GM12874 (cell line): ENCODE measurements at regions not wholly inside any gene's neighbourhood (a gene's known extent, or its start where the extent isn't known, plus 50 kb on each side); places are given as distances from the start of the nearest gene placed in this dataset.

Source experiments
- TF ChIP-seq, protein P1 (sequence below): IDR thresholded peaks from 2 replicates; pipeline ENCODE4 v1.5.1; 2011; ENCODE audit warnings: low read depth, mild to moderate bottlenecking, control low read depth, low read length, moderate library complexity; ENCODE audit not compliant: insufficient read depth

DNA sequence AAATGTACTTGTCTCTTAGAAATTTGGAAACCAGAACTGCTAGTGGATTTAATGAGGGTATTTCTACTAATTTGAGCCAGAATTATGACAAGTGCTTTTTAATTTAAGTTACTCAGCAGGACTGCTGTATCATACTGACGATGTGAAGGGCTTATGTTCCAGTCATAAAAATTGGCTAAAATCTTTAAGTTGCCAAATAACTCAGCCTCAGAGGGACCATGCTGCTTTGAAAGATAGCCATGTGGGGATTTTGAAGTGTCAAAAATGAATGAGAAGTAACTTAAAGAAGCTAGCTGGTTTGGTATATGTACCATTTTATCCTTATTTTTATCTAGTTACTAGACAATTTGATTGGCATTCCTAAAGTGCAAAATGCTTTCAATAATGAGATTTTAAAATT is 545.0 kb downstream of the DIPK2A start:
- TF ChIP-seq, protein P1, sequence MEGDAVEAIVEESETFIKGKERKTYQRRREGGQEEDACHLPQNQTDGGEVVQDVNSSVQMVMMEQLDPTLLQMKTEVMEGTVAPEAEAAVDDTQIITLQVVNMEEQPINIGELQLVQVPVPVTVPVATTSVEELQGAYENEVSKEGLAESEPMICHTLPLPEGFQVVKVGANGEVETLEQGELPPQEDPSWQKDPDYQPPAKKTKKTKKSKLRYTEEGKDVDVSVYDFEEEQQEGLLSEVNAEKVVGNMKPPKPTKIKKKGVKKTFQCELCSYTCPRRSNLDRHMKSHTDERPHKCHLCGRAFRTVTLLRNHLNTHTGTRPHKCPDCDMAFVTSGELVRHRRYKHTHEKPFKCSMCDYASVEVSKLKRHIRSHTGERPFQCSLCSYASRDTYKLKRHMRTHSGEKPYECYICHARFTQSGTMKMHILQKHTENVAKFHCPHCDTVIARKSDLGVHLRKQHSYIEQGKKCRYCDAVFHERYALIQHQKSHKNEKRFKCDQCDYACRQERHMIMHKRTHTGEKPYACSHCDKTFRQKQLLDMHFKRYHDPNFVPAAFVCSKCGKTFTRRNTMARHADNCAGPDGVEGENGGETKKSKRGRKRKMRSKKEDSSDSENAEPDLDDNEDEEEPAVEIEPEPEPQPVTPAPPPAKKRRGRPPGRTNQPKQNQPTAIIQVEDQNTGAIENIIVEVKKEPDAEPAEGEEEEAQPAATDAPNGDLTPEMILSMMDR = no peak

DNA sequence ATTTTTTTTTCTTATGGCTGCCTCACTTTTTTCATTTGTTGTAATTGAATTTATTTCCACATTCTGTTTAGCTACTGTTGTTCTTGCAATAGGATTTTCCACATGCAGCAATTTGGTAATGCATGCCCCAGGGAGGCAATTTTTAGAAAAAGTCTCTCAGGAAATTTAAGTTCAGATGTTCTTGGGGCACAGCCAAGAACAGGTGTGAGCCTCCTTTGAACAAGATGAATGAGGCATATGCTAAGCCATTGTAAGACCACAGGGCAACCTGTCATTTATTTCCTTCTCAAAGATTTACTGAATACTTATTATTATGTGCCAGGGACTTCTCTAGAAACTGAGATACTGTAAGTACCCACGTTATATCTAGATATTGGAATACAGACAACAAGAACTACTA is 549.5 kb downstream of the DIPK2A start:
- TF ChIP-seq, protein P1 = no peak

- TF ChIP-seq, protein P1 = no peak
Measured at GRCh38 chr3:144522456-144522855, 550.8 kb downstream of the DIPK2A start.

GRCh38 chr3:144523396-144523795 is 551.8 kb downstream of the DIPK2A start:
- TF ChIP-seq, protein P1 = no peak

GRCh38 chr3:144524531-144524930 is 552.9 kb downstream of the DIPK2A start:
- TF ChIP-seq, protein P1 = no peak

- TF ChIP-seq, protein P1 = no peak
Measured at GRCh38 chr3:144529566-144529965, 557.9 kb downstream of the DIPK2A start.

- TF ChIP-seq, protein P1 = no peak
Measured at GRCh38 chr3:144544871-144545270, 573.2 kb downstream of the DIPK2A start.

GRCh38 chr3:144546539-144546938 is 574.9 kb downstream of the DIPK2A start:
- TF ChIP-seq, protein P1 = no peak
